ENCODE measurements at regions not wholly inside any gene's neighbourhood (a gene's known extent, or its start where the extent isn't known, plus 50 kb on each side); places are given as distances from the start of the nearest gene placed in this dataset.

GRCh38 chr6:168128631-168129291 is 49.7 kb upstream of the FRMD1 start:
- Histone ChIP-seq H3K79me2 (ENCODE audit: insufficient read depth, low read depth, low read length) (no peaks in the 10 kb centered on the region), H3K9me2 (ENCODE audit: insufficient read depth, low read length) (no peaks in the 10 kb centered on the region), H3K27ac (ENCODE audit: low read depth, low read length, poor library complexity, severe bottlenecking) (no peak overlapping the region), H3K4me2 (ENCODE audit: low read length) (no peak overlapping the region), H3K9me3 (ENCODE audit: low read length) (no peaks in the 10 kb centered on the region), H4K20me1 (ENCODE audit: insufficient read depth, low read length) (no peaks in the 10 kb centered on the region), H3K36me3 (ENCODE audit: insufficient read depth, low read length) (no peaks in the 10 kb centered on the region), H2AFZ (ENCODE audit: low read length) (no peak overlapping the region), H3K4me1 (ENCODE audit: insufficient read depth, low read length, poor library complexity, severe bottlenecking) (no peaks in the 10 kb centered on the region), H3K4me3 (ENCODE audit: low read depth, low read length, poor library complexity, severe bottlenecking) (no peak overlapping the region)
- BruUV-seq (replicated peaks): no TSS peak
- intact Hi-C loops (cut with micrococcal nuclease; ENCODE audit: unreplicated experiment): no loop called here
- ChIA-PET CTCF (ENCODE audit: unreplicated experiment) (no interaction called here), POLR2A (interaction anchor here (0.6 kb wide), 1 partner anchor 436 kb away, joined by 7 read pairs; no protein-coding TSS in a partner anchor)
- no peak for DNase-seq (ENCODE audit: low spot score)
- TF ChIP-seq, protein P1, sequence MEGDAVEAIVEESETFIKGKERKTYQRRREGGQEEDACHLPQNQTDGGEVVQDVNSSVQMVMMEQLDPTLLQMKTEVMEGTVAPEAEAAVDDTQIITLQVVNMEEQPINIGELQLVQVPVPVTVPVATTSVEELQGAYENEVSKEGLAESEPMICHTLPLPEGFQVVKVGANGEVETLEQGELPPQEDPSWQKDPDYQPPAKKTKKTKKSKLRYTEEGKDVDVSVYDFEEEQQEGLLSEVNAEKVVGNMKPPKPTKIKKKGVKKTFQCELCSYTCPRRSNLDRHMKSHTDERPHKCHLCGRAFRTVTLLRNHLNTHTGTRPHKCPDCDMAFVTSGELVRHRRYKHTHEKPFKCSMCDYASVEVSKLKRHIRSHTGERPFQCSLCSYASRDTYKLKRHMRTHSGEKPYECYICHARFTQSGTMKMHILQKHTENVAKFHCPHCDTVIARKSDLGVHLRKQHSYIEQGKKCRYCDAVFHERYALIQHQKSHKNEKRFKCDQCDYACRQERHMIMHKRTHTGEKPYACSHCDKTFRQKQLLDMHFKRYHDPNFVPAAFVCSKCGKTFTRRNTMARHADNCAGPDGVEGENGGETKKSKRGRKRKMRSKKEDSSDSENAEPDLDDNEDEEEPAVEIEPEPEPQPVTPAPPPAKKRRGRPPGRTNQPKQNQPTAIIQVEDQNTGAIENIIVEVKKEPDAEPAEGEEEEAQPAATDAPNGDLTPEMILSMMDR (conservative IDR thresholded peaks at IDR 0.05; ENCODE audit: low read length): no peak
